GM23338 (cell line): ENCODE measurements at regions not wholly inside any gene's neighbourhood (a gene's known extent, or its start where the extent isn't known, plus 50 kb on each side); places are given as distances from the start of the nearest gene placed in this dataset.

Experiments
- ATAC-seq: fragments of 200-7000 bp; cut with Tn5 transposase; 3 replicates; pipeline ENCODE4 v1.9.1; 2020
- DNase-seq: peaks from one replicate; pipeline ENCODE4 v3.0.0-alpha.2; 2015; ENCODE audit warnings: low spot score
- H2AFZ ChIP-seq: fragments of 200-600 bp; sonication (generic); 2 replicates; pipeline ENCODE4 v1.8.0; 2016; ENCODE audit warnings: antibody characterized with exemption, mild to moderate bottlenecking, moderate library complexity
- H3F3A ChIP-seq: fragments of 200-600 bp; sonication (generic); replicated peaks from 2 replicates; pipeline ENCODE4 v1.8.0; 2017; ENCODE audit warnings: antibody characterized with exemption, mixed run types, low read depth
- H3K27ac ChIP-seq: fragments of 200-600 bp; sonication (generic); 2 replicates; pipeline ENCODE4 v1.6.1; 2016; ENCODE audit warnings: low read depth
- H3K27me3 ChIP-seq: fragments of 200-600 bp; sonication (generic); 2 replicates; pipeline ENCODE4 v1.8.0; 2016; ENCODE audit warnings: mild to moderate bottlenecking, mixed run types, moderate library complexity; ENCODE audit not compliant: insufficient read depth
- H3K36me3 ChIP-seq: fragments of 200-600 bp; sonication (generic); 2 replicates; pipeline ENCODE4 v1.8.0; 2016; ENCODE audit warnings: mild to moderate bottlenecking; ENCODE audit not compliant: insufficient read depth
- H3K4me1 ChIP-seq: fragments of 200-600 bp; sonication (generic); 2 replicates; pipeline ENCODE4 v1.8.0; 2016; ENCODE audit warnings: mild to moderate bottlenecking, moderate library complexity; ENCODE audit not compliant: insufficient read depth
- H3K4me2 ChIP-seq: fragments of 200-600 bp; sonication (generic); 2 replicates; pipeline ENCODE4 v1.7.1; 2017; ENCODE audit warnings: mixed run types
- H3K4me3 ChIP-seq: fragments of 200-600 bp; sonication (generic); 2 replicates; pipeline ENCODE4 v1.6.1; 2016; ENCODE audit warnings: mixed run types
- H3K79me2 ChIP-seq: fragments of 200-600 bp; sonication (generic); replicated peaks from 2 replicates; pipeline ENCODE4 v1.8.0; 2017; ENCODE audit warnings: mild to moderate bottlenecking; ENCODE audit not compliant: insufficient read depth
- H3K9me2 ChIP-seq: fragments of 200-600 bp; sonication (generic); 2 replicates; pipeline ENCODE4 v1.8.0; 2017; ENCODE audit not compliant: insufficient read depth
- H4K20me1 ChIP-seq: fragments of 200-600 bp; sonication (generic); replicated peaks from 2 replicates; pipeline ENCODE4 v1.8.0; 2017; ENCODE audit warnings: mild to moderate bottlenecking; ENCODE audit not compliant: insufficient read depth
- H3K27ac Mint-ChIP-seq: 2 replicates; pipeline ENCODE4 v1.8.0; 2020; ENCODE audit warnings: inconsistent platforms, mild to moderate bottlenecking, moderate library complexity, mixed read lengths
- H3K27me3 Mint-ChIP-seq: 3 replicates; pipeline ENCODE4 v1.8.0; 2022; ENCODE audit warnings: low read depth, mild to moderate bottlenecking, moderate library complexity, mixed read lengths, inconsistent platforms; ENCODE audit not compliant: insufficient read depth, poor library complexity
- H3K36me3 Mint-ChIP-seq: 3 replicates; pipeline ENCODE4 v1.8.0; 2021; ENCODE audit warnings: low read depth, mild to moderate bottlenecking, inconsistent platforms, moderate library complexity, mixed read lengths
- H3K4me1 Mint-ChIP-seq: 3 replicates; pipeline ENCODE4 v1.8.0; 2020; ENCODE audit warnings: mild to moderate bottlenecking, inconsistent platforms, mixed read lengths
- H3K4me3 Mint-ChIP-seq: 3 replicates; pipeline ENCODE4 v1.8.0; 2021; ENCODE audit warnings: moderate library complexity, mild to moderate bottlenecking, inconsistent platforms, mixed read lengths
- H3K9me3 Mint-ChIP-seq: 3 replicates; pipeline ENCODE4 v1.8.0; 2020; ENCODE audit warnings: moderate library complexity, mild to moderate bottlenecking, inconsistent platforms, mixed read lengths
- CREB1 ChIP-seq: fragments of 250-450 bp; sonication (Bioruptor Pico); IDR thresholded peaks from 2 replicates; pipeline ENCODE4 v1.5.0; 2020; ENCODE audit warnings: low read depth, mild to moderate bottlenecking, moderate library complexity
- CTCF ChIP-seq, 2 experiments: fragments of 200-600 bp in 1 of 2; sonication (generic) in 1 of 2; conservative IDR thresholded peaks; 2 replicates each; pipeline versions ENCODE4 v1.5.1 to v1.6.1; 2016 to 2017; ENCODE audit warnings: antibody characterized with exemption in 2 of 2, low read depth in 2 of 2, mild to moderate bottlenecking in 2 of 2, moderate library complexity in 1 of 2
- ETS1 ChIP-seq: IDR thresholded peaks from 2 replicates; pipeline ENCODE4 v1.6.1; 2016; ENCODE audit warnings: antibody characterized with exemption
- EZH2 ChIP-seq: fragments of 200-600 bp; sonication (generic); IDR thresholded peaks from one replicate; pipeline ENCODE4 v1.8.0; 2017; ENCODE audit warnings: antibody characterized with exemption, mild to moderate bottlenecking, low read depth; ENCODE audit not compliant: unreplicated experiment
- EZH2phosphoT487 ChIP-seq: fragments of 200-600 bp; sonication (generic); IDR thresholded peaks from one replicate; pipeline ENCODE4 v1.8.1; 2018; ENCODE audit warnings: antibody characterized with exemption; ENCODE audit not compliant: unreplicated experiment
- JUNB ChIP-seq: IDR thresholded peaks from one replicate; pipeline ENCODE4 v1.6.1; 2016; ENCODE audit warnings: antibody characterized with exemption; ENCODE audit not compliant: unreplicated experiment
- NANOG ChIP-seq: IDR thresholded peaks from 2 replicates; pipeline ENCODE4 v1.6.1; 2016; ENCODE audit warnings: antibody characterized with exemption, borderline replicate concordance
- POLR2AphosphoS5 ChIP-seq: IDR thresholded peaks from 2 replicates; pipeline ENCODE4 v1.6.1; 2016; ENCODE audit warnings: antibody characterized with exemption, low read depth
- REST ChIP-seq: IDR thresholded peaks from one replicate; pipeline ENCODE4 v1.6.1; 2018; ENCODE audit warnings: antibody characterized with exemption; ENCODE audit not compliant: unreplicated experiment
- STAT1 ChIP-seq: IDR thresholded peaks from one replicate; pipeline ENCODE4 v1.6.1; 2016; ENCODE audit warnings: antibody characterized with exemption; ENCODE audit not compliant: unreplicated experiment
- ZNF114 ChIP-seq: fragments of 250-450 bp; sonication (Bioruptor Pico); IDR thresholded peaks from 2 replicates; pipeline ENCODE4 v1.5.0; 2020; ENCODE audit warnings: mild to moderate bottlenecking, moderate library complexity
- ZNF331 ChIP-seq: fragments of 250-450 bp; sonication (Bioruptor Pico); IDR thresholded peaks from 2 replicates; pipeline ENCODE4 v1.5.0; 2020; ENCODE audit warnings: low read depth, mild to moderate bottlenecking, moderate library complexity
- ZNF462 ChIP-seq: fragments of 250-450 bp; sonication (Bioruptor Pico); IDR thresholded peaks from 2 replicates; pipeline ENCODE4 v1.5.0; 2020; ENCODE audit warnings: mild to moderate bottlenecking, moderate library complexity

GRCh38 chr12:25896981-25897380 is 61.5 kb upstream of the RASSF8 start:
- Histone ChIP-seq H3K79me2 (no peaks in the 10 kb centered on the region), H3K9me2 (0 out of 2 replicates have a peak, but pooled peaks cover 4% of the 10 kb centered on the region), H3K4me2 (no peak overlapping the region), H3F3A (no peaks in the 10 kb centered on the region), H4K20me1 (no peaks in the 10 kb centered on the region), H3K27ac (no peak overlapping the region), H2AFZ (no peak overlapping the region), H3K36me3 (no peaks in the 10 kb centered on the region), H3K4me1 (no peaks in the 10 kb centered on the region), H3K4me3 (no peak overlapping the region), H3K27me3 (no peaks in the 10 kb centered on the region)
- H3K9me3 Mint-ChIP-seq, result peaks cover 6% of the 10 kb centered on the region
- no peaks in the 10 kb centered on the region for H3K27me3 Mint-ChIP-seq
- peaks cover 4% of the 10 kb centered on the region; the same call in 1 of the 3 replicates for H3K36me3 Mint-ChIP-seq
- H3K4me1 Mint-ChIP-seq, result no peaks in the 10 kb centered on the region
- ATAC-seq, result no peak
- no peak overlapping the region for H3K27ac Mint-ChIP-seq
- H3K4me3 Mint-ChIP-seq, result no peak overlapping the region
- no peak for DNase-seq
- no peak for TF ChIP-seq ETS1
- TF ChIP-seq ZNF331 (CRISPR knock-in tag), result no peak
- no peak for TF ChIP-seq JUNB
- no peak for TF ChIP-seq CTCF (conservative IDR thresholded peaks at IDR 0.05; ENCODE audit: low read depth in 2 of 2)
- no peak for TF ChIP-seq CREB1 (CRISPR knock-in tag)
- TF ChIP-seq EZH2phosphoT487, result no peak
- TF ChIP-seq REST, result no peak
- no peak for TF ChIP-seq POLR2AphosphoS5
- no peak for TF ChIP-seq EZH2
- no peak for TF ChIP-seq NANOG
- TF ChIP-seq STAT1, result no peak
- no peak for TF ChIP-seq ZNF462 (CRISPR knock-in tag)
- TF ChIP-seq ZNF114 (CRISPR knock-in tag), result no peak
